WI38 (cell line): ENCODE measurements at regions not wholly inside any gene's neighbourhood (a gene's known extent, or its start where the extent isn't known, plus 50 kb on each side); places are given as distances from the start of the nearest gene placed in this dataset.

ENCODE experiments used
- H3K4me3 ChIP-seq: 2 replicates; pipeline ENCODE4 v1.5.1; 2011; ENCODE audit warnings: low read depth, mild to moderate bottlenecking, control low read depth, low read length
- TF ChIP-seq, protein P1 (sequence below): IDR thresholded peaks from 2 replicates; pipeline ENCODE4 v1.5.1; 2012; ENCODE audit warnings: low read depth, mild to moderate bottlenecking, control low read depth, low read length

GRCh38 chr6:91105532-91105931 lies 518.7 kb upstream of the MAP3K7 start:
- H3K4me3 ChIP-seq: no peak overlapping the region
- TF ChIP-seq, protein P1, sequence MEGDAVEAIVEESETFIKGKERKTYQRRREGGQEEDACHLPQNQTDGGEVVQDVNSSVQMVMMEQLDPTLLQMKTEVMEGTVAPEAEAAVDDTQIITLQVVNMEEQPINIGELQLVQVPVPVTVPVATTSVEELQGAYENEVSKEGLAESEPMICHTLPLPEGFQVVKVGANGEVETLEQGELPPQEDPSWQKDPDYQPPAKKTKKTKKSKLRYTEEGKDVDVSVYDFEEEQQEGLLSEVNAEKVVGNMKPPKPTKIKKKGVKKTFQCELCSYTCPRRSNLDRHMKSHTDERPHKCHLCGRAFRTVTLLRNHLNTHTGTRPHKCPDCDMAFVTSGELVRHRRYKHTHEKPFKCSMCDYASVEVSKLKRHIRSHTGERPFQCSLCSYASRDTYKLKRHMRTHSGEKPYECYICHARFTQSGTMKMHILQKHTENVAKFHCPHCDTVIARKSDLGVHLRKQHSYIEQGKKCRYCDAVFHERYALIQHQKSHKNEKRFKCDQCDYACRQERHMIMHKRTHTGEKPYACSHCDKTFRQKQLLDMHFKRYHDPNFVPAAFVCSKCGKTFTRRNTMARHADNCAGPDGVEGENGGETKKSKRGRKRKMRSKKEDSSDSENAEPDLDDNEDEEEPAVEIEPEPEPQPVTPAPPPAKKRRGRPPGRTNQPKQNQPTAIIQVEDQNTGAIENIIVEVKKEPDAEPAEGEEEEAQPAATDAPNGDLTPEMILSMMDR: no peak

- TF ChIP-seq, protein P1: no peak
- no peak overlapping the region for H3K4me3 ChIP-seq
Observed at GRCh38 chr6:91099479-91099878, 512.6 kb upstream of the MAP3K7 start.

GRCh38 chr6:91098006-91098405 lies 511.1 kb upstream of the MAP3K7 start:
- H3K4me3 ChIP-seq: no peak overlapping the region
- TF ChIP-seq, protein P1: no peak

DNA sequence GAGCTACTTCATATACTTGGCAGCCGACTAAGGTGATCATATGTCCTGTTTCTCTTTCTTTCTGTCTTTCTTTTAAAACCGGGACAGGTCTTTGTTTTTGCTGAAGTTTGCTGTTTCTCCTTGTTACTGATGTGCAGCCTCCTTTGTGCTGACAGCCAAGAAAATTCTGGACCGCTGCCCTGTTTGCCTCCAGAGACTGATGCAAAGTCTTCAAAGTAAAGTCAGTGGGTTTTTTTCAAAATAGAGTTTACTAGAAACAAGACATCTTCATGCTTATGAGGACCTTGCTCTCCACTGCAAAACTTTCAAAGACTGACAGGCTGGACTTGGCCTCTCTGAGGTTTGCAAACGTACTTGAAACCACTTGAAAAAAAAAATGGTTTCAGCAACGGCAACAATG lies 510.5 kb upstream of the MAP3K7 start:
- no peak overlapping the region for H3K4me3 ChIP-seq
- TF ChIP-seq, protein P1: no peak

DNA sequence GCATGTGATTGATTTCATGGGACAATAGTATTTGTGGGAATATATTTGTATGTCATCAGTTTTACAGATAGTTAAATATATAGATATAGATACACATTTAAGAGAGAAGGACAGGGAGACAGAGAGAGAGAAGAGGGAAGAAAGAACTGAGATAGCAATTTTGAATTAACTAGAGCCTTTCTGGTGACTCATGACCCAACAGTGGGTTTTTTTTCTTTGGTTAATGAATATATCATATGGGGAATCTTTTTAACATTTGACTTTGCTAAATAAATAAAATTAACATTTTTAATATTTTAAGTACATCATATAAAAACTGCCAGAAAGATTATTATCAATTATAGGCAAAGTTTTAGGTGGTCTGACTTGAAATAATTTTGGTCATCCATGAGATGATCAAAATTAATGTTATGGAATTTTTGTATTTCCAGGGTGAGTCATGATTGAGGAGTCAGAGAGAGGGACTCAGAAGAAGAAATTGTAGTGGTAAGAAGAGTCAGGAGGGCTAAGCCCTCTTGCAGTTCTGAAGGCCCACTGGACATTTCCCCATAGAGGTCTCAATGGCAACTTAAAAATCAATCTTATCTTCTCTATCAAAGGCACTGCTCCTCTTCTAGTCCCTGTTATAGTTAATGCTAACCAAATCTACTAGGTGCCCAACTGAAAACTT lies 508.1 kb upstream of the MAP3K7 start:
- H3K4me3 ChIP-seq: no peak overlapping the region
- TF ChIP-seq, protein P1: no peak

GRCh38 chr6:91094341-91094740 lies 507.5 kb upstream of the MAP3K7 start:
- no peak overlapping the region for H3K4me3 ChIP-seq

DNA sequence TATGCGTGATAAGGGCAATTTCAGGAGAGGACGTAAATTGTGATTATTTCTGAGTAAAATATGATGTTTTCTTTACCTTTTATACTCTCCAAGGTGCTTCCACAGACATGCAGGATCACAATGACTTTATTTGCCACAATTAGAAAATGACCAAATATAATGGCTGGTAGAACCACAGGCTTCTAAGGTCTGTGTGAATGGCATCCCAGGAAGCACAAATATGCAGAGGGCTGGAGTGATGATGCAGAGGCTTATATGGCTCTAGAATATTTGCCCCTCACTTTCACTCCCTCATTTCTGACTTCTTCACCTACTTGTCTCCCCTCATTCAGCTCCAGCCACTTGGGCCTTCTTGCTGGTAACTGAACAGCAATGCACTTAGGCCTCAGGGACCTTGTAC lies 502.1 kb upstream of the MAP3K7 start:
- H3K4me3 ChIP-seq: no peak overlapping the region
- TF ChIP-seq, protein P1: no peak

More at GRCh38 chr6:91094341-91094740, 507.5 kb upstream of the MAP3K7 start:
- TF ChIP-seq, protein P1: no peak
